Fibroblast of lung (primary cell): ENCODE measurements at regions not wholly inside any gene's neighbourhood (a gene's known extent, or its start where the extent isn't known, plus 50 kb on each side); places are given as distances from the start of the nearest gene placed in this dataset.

Source experiments
- DNase-seq, 2 donors: peaks; one replicate each; pipeline versions ENCODE4 v3.0.0 to v3.0.0-alpha.2; 2010; ENCODE audit warnings: low read depth in 2 of 2
- H2AFZ ChIP-seq: 2 replicates; pipeline ENCODE4 v1.5.1; 2012; ENCODE audit warnings: low read length, control low read depth, inconsistent platforms
- H3K27ac ChIP-seq: 2 replicates; pipeline ENCODE4 v1.5.1; 2011; ENCODE audit warnings: low read length, control low read depth; ENCODE audit not compliant: insufficient read depth
- H3K27me3 ChIP-seq: 2 replicates; pipeline ENCODE4 v1.5.1; 2011; ENCODE audit warnings: mild to moderate bottlenecking, low read length; ENCODE audit not compliant: control insufficient read depth, insufficient read depth
- H3K36me3 ChIP-seq: 2 replicates; pipeline ENCODE4 v1.5.1; 2011; ENCODE audit warnings: low read length; ENCODE audit not compliant: control insufficient read depth, insufficient read depth
- H3K4me1 ChIP-seq: 2 replicates; pipeline ENCODE4 v1.5.1; 2011; ENCODE audit warnings: low read length; ENCODE audit not compliant: control insufficient read depth, insufficient read depth; ENCODE audit errors: extremely low read depth
- H3K4me2 ChIP-seq: 2 replicates; pipeline ENCODE4 v1.5.1; 2011; ENCODE audit warnings: low read length, control low read depth; ENCODE audit not compliant: insufficient read depth; ENCODE audit errors: extremely low read depth
- H3K4me3 ChIP-seq, 4 experiments: fragments of 200-600 bp in 1 of 4; sonication (generic) in 1 of 4; replicated peaks in 1 of 4; 2 replicates each; pipeline ENCODE4 v1.5.1; 2011 to 2016; ENCODE audit warnings: low read length in 4 of 4, low read depth in 3 of 4, mild to moderate bottlenecking in 3 of 4, control low read depth in 2 of 4, inconsistent platforms in 1 of 4, mixed read lengths in 1 of 4; ENCODE audit not compliant: insufficient read depth in 1 of 4; ENCODE audit errors: control extremely low read depth in 1 of 4
- H3K79me2 ChIP-seq: 2 replicates; pipeline ENCODE4 v1.5.1; 2012; ENCODE audit warnings: mild to moderate bottlenecking, low read length, inconsistent platforms; ENCODE audit not compliant: control insufficient read depth, insufficient read depth
- H3K9ac ChIP-seq: 2 replicates; pipeline ENCODE4 v1.5.1; 2011; ENCODE audit warnings: mild to moderate bottlenecking, low read length, control low read depth; ENCODE audit not compliant: insufficient read depth
- H3K9me3 ChIP-seq: 2 replicates; pipeline ENCODE4 v1.5.1; 2012; ENCODE audit warnings: low read depth, low read length; ENCODE audit not compliant: control insufficient read depth, insufficient read depth
- H4K20me1 ChIP-seq: 2 replicates; pipeline ENCODE4 v1.5.1; 2011; ENCODE audit warnings: low read length; ENCODE audit not compliant: control insufficient read depth, insufficient read depth; ENCODE audit errors: extremely low read depth
- EZH2 ChIP-seq: IDR thresholded peaks from 2 replicates; pipeline ENCODE4 v1.5.1; 2012; ENCODE audit warnings: low read length, control low read depth, mild to moderate bottlenecking; ENCODE audit errors: missing control alignments
- TF ChIP-seq, protein P1 (sequence below), 2 donors: IDR thresholded peaks in 1 of 2; conservative IDR thresholded peaks in 1 of 2; 1 replicate in 1 of 2; 2 replicates in 1 of 2; pipeline ENCODE4 v1.5.1; 2011 to 2012; ENCODE audit warnings: low read length in 2 of 2, control low read depth in 1 of 2, inconsistent platforms in 1 of 2, low read depth in 1 of 2, mild to moderate bottlenecking in 1 of 2

DNA sequence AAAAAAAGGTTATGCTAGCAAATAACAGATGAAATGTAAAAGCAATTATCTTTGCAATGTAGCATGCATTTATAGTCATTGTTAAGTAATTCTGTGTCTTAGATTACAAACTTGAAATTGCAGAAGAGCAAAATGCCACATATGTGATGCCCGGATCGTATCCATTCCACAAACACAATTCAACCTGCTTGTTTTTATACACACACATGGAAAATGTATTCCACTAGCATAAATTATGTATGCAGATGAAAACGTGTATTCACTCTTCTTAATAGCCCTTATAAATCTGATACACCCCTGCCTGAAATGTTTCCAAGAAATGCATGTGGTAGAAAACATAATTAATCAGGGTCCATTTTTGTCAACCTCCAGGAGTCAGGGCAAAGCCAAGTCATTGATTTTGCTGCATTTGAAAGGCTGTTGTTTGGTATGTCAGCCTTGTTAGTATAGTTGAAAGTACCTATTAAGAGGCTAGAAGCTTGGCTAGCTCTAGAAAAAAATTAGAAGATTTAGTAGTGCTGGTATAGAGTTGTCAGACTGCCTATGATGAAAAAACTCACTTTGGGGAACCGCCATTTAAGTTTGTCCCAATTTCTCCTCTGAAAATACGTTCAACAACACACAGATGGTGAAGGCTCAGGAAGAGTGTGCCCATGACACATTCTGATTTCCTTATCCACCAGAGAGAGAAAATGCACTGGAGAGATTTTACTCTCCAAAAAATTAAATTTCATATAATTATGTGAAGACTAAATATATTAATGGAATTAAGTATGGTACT lies 69.2 kb upstream of the TMC3 start:
- no peak overlapping the region for H3K27ac ChIP-seq
- no peak overlapping the region for H2AFZ ChIP-seq
- no peaks in the 10 kb centered on the region for H3K4me1 ChIP-seq
- H3K9me3 ChIP-seq = no peaks in the 10 kb centered on the region
- H3K79me2 ChIP-seq = no peaks in the 10 kb centered on the region
- no peak for DNase-seq
- H4K20me1 ChIP-seq = no peaks in the 10 kb centered on the region
- H3K9ac ChIP-seq = no peak overlapping the region
- no peak overlapping the region for H3K4me3 ChIP-seq
- no peak overlapping the region for H3K4me2 ChIP-seq
- TF ChIP-seq, protein P1, sequence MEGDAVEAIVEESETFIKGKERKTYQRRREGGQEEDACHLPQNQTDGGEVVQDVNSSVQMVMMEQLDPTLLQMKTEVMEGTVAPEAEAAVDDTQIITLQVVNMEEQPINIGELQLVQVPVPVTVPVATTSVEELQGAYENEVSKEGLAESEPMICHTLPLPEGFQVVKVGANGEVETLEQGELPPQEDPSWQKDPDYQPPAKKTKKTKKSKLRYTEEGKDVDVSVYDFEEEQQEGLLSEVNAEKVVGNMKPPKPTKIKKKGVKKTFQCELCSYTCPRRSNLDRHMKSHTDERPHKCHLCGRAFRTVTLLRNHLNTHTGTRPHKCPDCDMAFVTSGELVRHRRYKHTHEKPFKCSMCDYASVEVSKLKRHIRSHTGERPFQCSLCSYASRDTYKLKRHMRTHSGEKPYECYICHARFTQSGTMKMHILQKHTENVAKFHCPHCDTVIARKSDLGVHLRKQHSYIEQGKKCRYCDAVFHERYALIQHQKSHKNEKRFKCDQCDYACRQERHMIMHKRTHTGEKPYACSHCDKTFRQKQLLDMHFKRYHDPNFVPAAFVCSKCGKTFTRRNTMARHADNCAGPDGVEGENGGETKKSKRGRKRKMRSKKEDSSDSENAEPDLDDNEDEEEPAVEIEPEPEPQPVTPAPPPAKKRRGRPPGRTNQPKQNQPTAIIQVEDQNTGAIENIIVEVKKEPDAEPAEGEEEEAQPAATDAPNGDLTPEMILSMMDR (conservative IDR thresholded peaks at IDR 0.05 in 1 of 2, IDR thresholded peaks at IDR 0.05 in 1 of 2; ENCODE audit: low read depth in 1 of 2, low read length in 2 of 2) = no peak
- TF ChIP-seq EZH2 = no peak
- no peaks in the 10 kb centered on the region for H3K36me3 ChIP-seq
- no peaks in the 10 kb centered on the region for H3K27me3 ChIP-seq

DNA sequence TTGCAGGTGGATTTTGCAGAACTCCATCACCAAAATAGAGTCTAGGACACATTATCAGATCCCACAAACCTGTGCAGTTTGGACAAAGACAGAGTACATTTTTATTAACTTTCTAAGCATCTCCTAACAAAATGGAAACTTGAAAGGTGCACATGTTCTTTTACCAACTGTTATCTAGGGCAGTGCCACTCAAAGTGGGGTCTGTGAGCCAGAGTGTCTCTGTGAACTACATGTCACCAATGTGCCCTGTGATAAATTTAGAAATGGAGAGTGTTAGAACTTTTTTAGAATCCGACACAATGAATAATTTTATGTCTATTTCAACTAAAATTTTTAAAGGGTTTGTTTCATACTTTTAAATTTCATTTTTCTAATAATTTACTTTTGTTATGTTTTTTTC lies 68.4 kb upstream of the TMC3 start:
- DNase-seq = no peak
- no peak overlapping the region for H3K27ac ChIP-seq
- no peak overlapping the region for H3K9ac ChIP-seq
- H3K4me3 ChIP-seq = no peak overlapping the region
- H3K27me3 ChIP-seq = no peaks in the 10 kb centered on the region
- no peaks in the 10 kb centered on the region for H3K36me3 ChIP-seq
- H3K79me2 ChIP-seq = no peaks in the 10 kb centered on the region
- no peaks in the 10 kb centered on the region for H3K4me1 ChIP-seq
- H3K9me3 ChIP-seq = no peaks in the 10 kb centered on the region
- H3K4me2 ChIP-seq = no peak overlapping the region
- H4K20me1 ChIP-seq = no peaks in the 10 kb centered on the region
- H2AFZ ChIP-seq = no peak overlapping the region
- TF ChIP-seq EZH2 = no peak
- TF ChIP-seq, protein P1 (conservative IDR thresholded peaks at IDR 0.05 in 1 of 2, IDR thresholded peaks at IDR 0.05 in 1 of 2; ENCODE audit: low read depth in 1 of 2, low read length in 2 of 2) = no peak

DNA sequence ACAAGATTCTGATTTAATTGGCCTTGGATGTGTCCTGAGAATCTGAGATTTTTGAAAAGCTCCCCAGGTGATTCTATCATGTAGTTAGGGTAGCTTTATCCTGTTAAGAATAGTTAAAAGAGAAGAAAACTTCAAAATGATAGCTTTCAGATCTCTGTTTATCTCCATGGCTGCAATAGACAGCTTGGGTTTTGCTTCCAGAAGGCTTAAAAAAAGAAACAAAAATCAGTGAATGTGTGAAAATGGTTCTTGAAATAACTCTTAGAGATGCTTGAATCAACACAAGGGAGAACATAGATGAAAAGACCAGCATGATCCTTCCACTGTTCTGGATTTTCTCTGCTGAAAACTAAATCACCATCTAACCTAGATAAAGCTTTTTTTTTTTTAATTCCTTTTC lies 60.8 kb upstream of the TMC3 start:
- Histone ChIP-seq H3K4me3 (no peak overlapping the region), H3K27me3 (no peaks in the 10 kb centered on the region), H3K9ac (no peak overlapping the region), H3K27ac (no peak overlapping the region), H3K9me3 (no peaks in the 10 kb centered on the region), H2AFZ (no peak overlapping the region), H3K4me2 (no peak overlapping the region), H3K4me1 (no peaks in the 10 kb centered on the region), H4K20me1 (no peaks in the 10 kb centered on the region), H3K79me2 (no peaks in the 10 kb centered on the region), H3K36me3 (no peaks in the 10 kb centered on the region)
- no peak for DNase-seq
- TF ChIP-seq, protein P1 (conservative IDR thresholded peaks at IDR 0.05 in 1 of 2, IDR thresholded peaks at IDR 0.05 in 1 of 2; ENCODE audit: low read depth in 1 of 2, low read length in 2 of 2) = no peak
- TF ChIP-seq EZH2 = no peak
